NCI-H2029 (cell line): ENCODE measurements at regions not wholly inside any gene's neighbourhood (a gene's known extent, or its start where the extent isn't known, plus 50 kb on each side); places are given as distances from the start of the nearest gene placed in this dataset.

Experiments
- DNase-seq: peaks from one replicate; lab custom pipeline; 2025; lab: John Stamatoyannopoulos, UW

DNA sequence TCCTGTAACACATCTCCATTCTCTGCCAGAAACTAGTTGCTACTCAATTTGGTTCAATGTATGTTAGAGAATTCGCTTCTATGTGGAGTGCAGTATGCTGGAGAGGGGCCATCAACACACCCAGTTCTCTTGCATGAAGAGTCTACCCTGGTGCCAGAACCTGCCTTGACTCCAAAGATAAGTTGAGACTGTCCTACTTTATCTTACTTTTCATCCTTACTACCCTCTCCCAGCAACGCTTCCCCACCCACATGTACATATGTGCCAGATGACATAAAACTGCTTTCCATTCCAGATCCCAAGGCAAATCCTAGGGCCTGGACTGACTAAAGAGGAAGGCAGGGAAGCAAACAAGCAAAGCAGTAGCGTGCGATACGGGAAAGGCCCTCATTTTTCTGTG lies 442.6 kb upstream of the THRB start:
- no peak for DNase-seq

DNA sequence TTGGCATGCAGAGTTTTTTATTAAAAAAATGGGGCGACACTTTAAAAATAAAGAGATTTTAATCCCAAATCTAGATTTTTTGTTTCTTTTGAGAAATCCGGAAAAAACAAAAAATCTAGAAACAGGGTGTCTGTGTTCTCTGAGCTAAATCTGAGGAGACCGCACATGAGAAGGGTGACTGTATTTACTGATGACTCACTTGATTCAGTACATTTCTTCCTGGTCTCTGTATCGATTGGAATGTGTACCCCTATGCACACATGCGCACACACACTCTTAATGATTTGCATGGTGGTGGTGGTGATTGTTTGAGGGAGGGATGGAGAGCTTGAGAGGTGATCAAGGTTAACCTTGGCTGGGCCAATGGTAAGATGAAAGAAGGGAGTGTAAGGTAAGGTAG lies 443.1 kb upstream of the THRB start:
- no peak for DNase-seq

DNA sequence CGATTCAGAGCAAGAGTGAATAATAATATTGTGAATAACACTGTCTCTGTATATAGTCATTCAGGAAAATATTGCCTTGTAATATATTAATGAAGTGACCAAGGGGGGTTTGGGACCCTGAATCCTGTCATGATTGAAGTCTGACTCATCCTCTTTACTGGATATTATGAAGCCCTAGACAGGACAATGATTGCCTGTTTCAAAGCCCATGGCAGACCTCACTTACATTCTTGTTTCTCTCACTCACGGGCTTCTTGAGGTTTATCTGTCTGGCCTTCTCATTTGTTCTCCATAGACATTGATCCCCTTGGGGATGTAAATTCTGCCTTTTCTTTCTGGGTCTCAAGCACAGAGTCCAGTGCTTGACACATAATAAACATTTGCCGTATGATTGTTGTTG lies 449.3 kb upstream of the THRB start:
- no peak for DNase-seq

- DNase-seq: no peak
Measured at GRCh38 chr3:24944805-24945520, 450.3 kb upstream of the THRB start.

- no peak for DNase-seq
Measured at GRCh38 chr3:24945563-24945962, 450.9 kb upstream of the THRB start.

DNA sequence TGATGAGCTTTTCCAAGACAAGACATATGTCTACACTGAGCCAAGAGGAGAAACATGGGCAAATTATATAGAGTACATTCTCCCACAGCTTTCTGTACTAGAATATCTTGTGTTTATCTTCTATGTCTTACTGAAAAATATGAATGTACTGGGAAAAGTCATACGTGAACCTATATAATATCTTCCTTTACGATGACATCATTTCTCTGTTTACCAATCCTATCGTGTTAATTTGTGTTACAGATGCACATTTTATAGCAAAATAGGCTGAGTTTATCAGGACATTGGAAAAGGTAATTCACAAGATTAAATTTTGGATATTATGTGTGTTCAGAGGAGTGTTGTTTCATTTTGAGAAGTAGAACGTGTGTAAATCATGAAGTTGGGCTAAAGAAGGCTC lies 452.5 kb upstream of the THRB start:
- no peak for DNase-seq

DNA sequence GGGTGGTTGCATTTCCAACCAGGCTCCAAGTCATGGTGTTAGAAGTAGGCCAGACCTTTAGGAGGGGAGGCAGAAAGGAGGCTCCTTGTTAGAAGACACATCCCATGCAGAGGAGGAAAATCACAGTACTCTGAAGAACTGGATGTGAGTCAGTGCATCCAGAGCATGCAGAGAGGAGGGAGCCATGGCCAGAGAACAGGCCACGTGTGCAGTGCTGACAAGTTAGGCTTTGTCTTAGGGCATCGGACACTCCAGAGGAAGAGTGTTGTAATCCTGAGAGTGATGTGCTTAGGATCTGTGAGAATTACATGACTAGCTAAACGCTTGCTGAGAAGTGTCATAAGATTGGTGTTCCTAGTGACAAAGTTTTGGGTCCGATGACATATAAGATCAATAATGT lies 456.5 kb upstream of the THRB start:
- no peak for DNase-seq

DNA sequence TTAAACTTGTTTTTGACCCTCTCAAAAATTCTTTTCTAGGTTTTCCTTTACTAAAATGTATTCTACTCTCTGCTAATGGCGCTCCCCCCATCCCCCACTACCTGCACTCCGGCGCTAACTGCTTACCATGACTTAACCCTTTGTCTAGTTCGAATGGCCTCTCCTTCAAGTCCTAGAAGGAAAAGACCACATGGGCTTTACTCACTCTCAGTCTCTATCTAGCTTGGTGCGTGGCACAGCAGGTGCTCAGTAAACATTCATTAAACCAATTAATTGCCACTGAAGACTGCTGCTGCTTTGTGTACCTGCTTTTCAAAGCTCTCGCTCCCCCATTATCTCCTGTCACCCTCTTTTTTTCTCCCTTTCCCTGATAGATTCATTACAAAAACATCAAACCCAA lies 457.7 kb upstream of the THRB start:
- DNase-seq: no peak

GRCh38 chr3:24953060-24953771 lies 458.6 kb upstream of the THRB start:
- DNase-seq: no peak

- DNase-seq: no peak
Measured at GRCh38 chr3:24956613-24957012, 462.0 kb upstream of the THRB start.

DNA sequence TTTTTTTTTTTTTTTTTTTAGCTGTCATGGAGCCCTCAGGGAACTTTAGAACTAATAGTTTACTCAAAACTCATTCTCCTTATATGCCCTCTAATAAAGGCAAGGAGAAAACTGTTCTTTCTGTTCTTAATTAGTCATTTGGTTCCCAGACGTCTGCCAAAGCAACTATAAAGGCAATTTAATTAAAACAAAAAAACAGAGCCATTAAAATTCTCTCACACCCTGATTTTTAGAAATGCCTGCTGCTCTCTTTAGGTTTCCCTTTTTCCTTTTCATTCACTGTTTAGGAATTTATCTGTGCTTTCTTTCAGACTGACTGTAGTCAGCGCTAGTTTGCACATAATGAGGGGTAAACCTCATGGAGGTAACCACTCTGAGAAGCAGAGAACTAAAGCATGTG lies 463.6 kb upstream of the THRB start:
- DNase-seq: no peak

DNA sequence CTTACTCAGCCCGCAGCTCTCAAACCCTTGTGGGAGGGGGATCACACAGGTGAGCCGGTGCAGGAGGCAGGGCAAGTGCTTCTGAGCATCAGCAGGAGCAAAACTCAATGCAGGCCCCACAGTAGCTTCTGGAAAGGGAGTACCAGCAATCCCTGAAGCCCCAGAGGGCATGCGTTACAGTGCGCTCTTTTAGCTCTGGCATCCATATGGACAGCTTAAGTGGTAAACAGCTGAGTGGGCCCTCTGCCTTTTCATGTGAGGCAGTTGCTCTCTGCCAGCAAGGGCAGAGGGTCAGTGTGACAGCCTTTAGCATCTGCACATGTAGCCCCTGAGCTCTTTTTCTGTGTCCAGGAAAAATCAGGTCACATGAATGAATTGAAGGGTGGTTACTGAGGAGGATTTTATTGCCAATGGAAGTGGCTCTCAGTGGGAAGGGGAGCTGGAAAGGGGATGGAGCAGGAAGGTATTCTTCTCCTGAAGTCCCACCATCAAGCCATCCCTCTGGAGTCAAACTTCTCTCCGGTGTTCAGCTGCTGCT lies 464.3 kb upstream of the THRB start:
- no peak for DNase-seq

DNA sequence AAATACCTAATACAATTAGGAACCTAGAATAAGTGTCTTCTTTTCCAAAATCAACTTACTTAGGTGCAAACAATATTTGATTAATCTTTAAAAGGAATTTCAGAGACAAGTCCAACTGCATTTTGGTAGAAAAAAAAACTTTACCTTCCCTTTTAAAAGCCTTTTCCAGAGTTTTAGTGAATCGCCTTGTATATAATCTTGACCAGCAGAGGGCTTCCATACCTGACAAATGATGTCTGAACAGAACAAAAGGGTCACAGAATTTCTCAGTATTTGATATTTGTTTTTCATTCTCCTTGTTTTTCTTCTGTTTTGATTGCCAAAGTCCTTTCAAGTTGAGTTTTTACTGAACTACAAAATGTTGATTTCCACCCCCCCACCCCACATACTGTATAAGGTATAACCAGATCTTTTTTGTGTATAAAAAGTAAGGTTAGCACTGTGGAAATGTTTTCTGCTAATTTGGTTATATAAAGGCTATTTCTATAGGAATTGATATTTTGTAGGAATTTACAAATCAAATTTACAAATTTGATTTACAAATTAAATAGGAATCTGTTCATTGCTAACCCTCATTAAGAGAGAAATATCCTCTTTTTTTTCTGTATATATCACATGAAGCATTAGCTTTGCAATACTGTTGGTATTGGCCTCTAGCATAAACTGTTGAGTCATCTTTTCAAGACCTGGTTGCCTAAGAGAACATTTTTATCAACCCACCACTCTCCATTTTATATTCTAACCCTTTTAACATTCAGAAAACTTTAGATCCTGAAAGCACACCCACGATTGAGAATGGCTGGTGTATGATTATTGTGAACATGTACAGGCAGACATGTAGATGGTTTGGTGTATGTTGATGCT lies 464.1 kb upstream of the RARB start:
- no peak for DNase-seq

DNA sequence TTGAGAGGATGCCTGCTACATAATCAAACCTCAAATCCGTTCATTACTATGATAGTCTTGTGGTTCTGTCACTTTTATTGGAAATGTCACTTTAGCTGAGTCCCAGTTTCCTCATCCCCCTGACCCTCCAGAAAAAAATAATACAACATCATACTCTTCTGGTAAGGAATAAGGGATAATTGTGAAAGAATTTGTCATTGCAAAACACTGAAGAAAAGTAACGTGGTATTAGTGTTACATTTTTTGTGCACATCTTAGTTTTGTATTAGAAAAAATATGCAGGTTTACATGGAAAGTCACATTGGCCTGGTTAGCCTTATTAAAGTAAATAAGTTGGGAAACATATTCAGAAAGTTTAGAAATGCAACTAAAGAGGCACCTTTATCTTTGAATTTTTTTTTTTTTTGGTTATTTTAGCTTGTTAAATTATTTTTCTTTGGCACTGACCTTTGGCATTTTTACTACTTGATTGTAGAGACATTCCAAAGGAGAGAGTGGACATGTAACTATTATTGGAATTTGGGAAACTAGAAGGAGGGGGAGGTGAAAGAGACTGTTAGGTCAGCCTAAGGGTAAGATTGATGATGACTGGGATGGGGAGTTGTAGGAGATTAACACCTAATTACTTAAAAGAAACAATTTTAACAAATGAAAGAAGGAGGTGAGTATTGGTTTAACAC lies 462.2 kb upstream of the RARB start:
- DNase-seq: no peak

DNA sequence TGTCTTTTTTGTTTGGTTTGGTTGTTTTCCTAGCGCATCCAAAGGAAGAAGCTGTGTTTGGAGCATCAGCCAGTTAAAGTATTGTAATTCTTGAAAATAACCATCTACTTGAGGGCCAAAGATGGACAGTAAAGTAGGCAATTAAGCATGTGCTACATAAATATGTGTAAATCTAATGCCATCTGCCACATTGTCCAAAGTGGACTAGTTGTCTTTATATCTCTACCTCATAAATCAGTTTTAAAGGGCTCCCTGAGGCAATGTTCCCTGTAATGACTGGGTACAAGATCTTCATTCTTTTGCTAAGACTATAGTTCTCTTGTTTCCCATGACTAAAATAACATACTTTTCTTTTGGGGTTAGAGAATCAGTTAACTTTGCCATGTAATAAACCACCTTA lies 460.0 kb upstream of the RARB start:
- DNase-seq: no peak

DNA sequence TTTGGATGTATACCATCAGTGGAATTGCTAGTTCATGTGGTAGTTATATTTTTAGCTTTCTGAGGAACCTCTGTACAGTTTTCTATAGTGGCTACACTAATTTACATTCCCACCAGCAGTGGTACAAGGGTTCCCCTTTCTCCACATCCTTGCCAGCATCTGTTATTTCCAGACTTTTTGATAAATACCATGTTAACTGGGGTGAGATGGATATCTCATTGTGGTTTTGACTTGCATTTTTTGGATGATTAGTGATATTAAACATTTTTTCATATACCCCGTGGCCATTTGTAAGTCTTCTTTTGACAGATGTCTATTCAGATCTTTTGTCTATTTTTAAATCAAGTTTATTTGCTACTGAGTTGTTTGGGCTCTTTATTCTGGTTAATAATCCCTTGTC lies 455.6 kb upstream of the RARB start:
- no peak for DNase-seq

- no peak for DNase-seq
Measured at GRCh38 chr3:24981309-24981708, 446.8 kb upstream of the RARB start.

DNA sequence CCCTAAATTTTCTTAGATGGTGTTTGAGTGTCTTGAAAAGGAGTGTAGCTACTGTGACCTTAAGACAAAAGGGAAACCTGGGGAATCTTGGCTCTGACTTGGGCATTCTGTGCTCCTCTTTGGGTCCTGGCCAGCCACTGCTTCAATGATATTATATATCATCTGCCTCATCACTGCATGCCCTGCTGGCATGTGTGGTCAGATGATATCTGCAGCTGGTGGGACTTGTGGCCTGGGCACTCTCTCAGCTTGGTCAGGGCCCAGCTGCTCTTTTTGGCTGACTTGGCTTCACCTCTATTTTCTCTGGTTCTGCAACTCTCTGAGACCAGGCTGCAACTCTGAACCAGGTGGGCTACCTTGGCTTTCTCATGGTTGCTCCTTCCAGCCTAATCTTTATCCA lies 446.1 kb upstream of the RARB start:
- no peak for DNase-seq

GRCh38 chr3:24985668-24986067 lies 442.4 kb upstream of the RARB start:
- DNase-seq: no peak

GRCh38 chr3:24986612-24987011 lies 441.5 kb upstream of the RARB start:
- no peak for DNase-seq

DNA sequence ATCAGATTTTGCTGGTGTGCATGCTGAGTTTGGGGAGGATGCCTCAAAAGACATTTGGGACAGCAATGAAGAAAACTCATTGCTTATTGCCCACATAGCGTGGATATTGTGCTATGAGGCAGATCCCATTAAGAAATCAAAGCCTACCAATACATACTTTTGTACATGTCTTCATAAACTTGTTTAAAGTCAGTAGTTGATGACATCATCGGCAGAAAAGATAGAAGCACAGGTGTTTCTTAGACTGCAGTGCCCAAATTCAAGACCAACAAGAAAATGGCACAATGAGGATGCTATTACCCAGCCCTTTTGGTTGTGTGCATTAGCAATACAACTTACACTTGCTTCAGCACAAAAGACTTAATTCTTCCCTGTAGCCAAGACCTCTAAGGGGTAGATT lies 428.7 kb upstream of the RARB start:
- DNase-seq: no peak

DNA sequence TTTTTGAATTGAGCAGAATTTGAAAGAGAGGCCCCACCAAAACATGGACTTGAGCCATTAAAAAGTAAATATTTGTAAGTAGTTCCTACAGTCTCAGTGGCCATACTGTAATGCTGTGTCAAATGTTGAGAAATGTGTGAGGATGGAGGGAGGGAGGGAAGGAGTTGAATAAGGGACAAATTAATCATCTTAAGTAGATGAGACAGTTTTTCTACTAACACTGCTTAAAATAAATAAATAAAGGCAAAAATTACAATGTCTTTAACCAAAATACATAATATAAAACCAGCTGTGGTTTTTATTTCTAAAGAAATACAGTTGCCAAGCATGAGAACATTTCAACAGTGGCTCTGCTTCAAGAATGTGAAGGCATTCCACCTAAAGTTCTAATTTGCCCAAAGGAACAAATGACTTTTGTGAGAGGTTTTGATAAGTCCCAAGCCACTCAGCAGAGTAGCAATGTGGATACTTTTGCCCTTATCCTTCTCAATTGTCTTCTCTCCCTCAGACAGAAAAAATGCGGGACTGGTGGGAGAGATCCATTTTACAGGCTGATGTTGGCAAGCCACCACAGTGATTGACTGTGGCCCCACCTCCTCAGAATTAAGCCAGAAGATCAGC lies 427.0 kb upstream of the RARB start:
- no peak for DNase-seq
